AML-193 (cell line): ENCODE measurements at regions not wholly inside any gene's neighbourhood (a gene's known extent, or its start where the extent isn't known, plus 50 kb on each side); places are given as distances from the start of the nearest gene placed in this dataset.

Experiments
- DNase-seq, 2 experiments: peaks; one replicate each; lab custom pipeline; 2025; lab: John Stamatoyannopoulos, UW

- DNase-seq = no peak
These were observed 414.7 kb downstream of the LRATD1 start for GRCh38 chr2:15047184-15047583.

- no peak for DNase-seq
These were observed 415.5 kb downstream of the LRATD1 start for GRCh38 chr2:15048000-15048399.

GRCh38 chr2:15049096-15049993 is 416.8 kb downstream of the LRATD1 start:
- DNase-seq = no peak

- DNase-seq = no peak
These were observed 418.0 kb downstream of the LRATD1 start for GRCh38 chr2:15050483-15050882.

GRCh38 chr2:15053542-15053941 is 421.0 kb downstream of the LRATD1 start:
- DNase-seq = no peak

DNA sequence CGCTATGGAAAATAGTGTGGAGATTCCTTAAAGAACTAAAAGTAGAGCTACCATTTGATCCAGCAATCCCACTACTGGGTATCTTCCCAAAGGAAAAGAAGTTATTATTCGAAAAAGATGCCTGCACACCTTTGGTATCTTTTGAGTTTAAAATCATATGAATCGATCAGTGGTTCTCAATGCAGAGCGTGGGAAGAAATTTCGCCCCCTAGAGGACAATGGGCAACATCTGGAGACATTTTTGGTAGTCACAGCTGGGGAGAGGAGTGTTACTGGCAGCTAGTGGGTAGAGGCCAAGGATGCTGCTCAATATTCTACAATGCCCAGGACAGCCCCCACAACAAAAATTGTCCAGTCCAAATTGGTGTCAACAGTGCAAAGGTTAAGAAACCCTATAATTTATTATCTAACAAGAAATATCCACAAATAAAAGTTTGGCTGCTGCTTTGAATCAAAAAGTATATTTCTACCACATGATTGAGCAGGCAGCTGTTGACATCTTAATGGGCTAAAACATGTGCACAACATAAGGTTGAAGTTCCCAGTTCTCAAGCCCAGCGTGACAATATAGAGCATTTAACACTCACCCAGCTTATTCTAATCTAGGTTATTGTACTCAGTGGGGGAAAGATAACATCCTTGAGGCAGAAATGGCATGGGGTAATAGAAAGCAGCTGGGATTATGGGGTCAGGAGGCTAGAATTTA is 425.7 kb downstream of the LRATD1 start:
- peak; percentile 13 to 33 for DNase-seq

- no peak for DNase-seq
These were observed 426.2 kb downstream of the LRATD1 start for GRCh38 chr2:15058721-15059157.

- DNase-seq = no peak
These were observed 427.5 kb downstream of the LRATD1 start for GRCh38 chr2:15059870-15060512.

DNA sequence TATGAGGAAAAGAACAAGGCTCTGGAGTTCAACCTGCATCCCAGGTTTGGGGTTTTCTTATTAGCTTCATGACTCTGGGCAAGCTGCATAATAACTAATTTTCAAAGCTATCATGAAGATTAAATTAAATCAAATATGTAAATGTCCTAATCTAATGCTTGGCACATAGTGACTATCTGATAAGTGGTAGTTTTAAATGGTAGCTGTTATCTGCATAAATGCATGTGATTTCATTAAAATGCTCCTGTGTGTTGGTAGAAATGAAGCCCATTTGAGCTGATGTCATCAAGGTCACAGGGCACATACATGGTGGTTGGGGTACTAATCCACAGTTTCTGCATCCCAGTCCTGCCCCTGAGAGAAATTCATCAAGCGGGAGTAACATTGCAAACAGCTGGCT is 428.8 kb downstream of the LRATD1 start:
- no peak for DNase-seq

- DNase-seq = no peak
These were observed 433.6 kb downstream of the LRATD1 start for GRCh38 chr2:15066138-15066537.

DNA sequence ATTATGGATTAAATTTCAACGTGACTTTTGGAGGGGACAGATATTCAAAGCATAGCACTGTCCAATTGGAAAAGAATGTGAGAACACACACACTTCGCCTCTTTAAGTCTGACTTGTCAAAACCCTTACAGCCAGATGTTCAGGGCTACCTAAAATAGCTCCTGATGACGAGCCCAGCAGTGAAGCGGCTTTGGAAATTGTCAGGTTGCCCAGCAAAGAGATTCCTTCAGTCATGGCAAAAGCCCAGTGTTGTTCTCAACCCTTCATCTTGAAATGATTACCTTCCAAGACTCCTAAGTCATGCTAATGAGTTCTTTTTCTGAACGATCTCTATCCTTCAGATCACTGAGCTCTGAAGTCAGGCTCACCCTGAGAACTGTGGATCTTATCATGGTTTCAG is 436.6 kb downstream of the LRATD1 start:
- DNase-seq = no peak

- DNase-seq = no peak
These were observed 440.3 kb downstream of the LRATD1 start for GRCh38 chr2:15072836-15073235.

GRCh38 chr2:15073664-15074063 is 441.1 kb downstream of the LRATD1 start:
- DNase-seq = no peak

GRCh38 chr2:15074319-15074718 is 441.8 kb downstream of the LRATD1 start:
- no peak for DNase-seq

DNA sequence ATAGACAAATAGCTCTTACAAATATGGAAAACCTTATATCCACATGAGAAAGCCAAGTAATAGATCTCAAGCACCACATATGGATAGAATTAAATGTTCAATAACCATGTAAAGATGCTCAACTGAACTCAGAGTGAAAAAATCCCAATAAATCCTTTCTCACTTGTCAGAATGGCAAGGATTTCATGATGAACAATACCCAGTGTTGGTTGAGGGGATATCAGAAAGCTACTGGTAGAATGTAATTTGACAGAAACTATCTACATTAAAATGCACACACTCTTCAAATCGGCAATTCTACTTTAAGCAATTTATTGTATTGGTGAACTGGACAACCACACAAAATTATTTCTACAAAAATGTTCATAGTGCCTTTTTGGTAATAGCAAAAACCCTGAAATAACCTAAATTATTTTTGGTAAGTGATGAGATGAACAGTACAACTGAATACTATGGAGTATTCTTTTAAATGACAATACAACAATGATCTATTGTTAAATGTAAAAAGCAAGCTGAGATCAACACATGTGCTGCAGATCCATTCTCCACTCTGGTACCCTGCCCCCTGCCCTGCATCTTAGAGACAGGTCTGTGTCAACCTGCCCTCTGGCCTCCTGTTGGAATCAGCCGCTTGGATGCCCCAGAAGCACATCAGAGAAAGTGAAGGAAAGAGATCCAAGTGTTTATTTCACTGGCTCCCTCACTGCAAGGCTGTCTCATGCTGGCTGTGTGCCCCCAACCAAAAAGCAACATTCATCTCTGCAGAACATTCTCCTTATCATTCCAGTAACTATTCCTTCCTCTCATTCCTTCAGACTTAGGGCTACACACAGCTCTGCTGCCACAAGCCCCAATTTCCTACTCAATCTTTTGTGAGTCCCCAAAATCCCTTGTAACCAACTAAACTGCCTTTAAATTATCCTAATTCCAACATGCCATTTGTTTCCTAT is 442.5 kb downstream of the LRATD1 start:
- no peak for DNase-seq

DNA sequence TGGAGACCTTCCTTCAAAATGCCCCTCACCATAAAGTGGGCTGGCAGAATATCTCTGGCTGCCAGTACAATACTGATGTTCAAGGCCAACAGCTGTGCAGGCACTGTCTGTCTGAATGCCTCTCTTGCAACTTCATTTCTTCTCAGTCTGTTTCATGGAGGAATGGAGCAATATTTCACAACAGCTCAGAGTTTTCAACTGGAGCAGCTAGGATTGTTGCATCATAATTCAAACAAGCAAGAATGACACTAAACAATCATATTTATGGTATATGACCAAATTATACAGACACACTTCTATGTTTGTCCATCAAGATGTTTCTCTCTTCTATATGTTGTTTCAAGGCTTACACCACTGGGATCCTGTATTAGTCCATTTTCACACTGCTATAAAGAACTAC is 444.2 kb downstream of the LRATD1 start:
- DNase-seq = peak; percentile 31 to 43

DNA sequence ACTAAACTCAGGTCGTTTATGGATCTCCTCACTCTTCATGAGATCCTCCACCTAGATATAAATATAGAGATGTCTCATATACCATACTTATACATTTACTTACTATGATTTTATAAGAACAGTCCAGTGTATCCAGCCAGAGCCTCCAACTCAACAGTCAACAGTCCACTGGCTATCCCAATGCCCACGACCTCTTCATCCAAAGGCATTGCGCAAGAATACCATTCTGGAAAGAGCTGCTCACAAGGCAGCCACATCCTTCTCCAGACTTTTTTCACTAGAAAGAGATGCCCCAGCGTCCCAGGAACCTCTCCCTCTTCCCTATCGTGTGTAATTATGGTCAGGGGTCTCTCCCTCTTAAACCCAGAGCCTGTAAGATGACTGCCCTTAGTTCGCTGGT is 448.8 kb downstream of the LRATD1 start:
- no peak for DNase-seq

GRCh38 chr2:15082105-15083058 is 449.9 kb downstream of the LRATD1 start:
- DNase-seq = no peak

GRCh38 chr2:15084826-15085489 is 452.4 kb downstream of the LRATD1 start:
- DNase-seq = no peak

DNA sequence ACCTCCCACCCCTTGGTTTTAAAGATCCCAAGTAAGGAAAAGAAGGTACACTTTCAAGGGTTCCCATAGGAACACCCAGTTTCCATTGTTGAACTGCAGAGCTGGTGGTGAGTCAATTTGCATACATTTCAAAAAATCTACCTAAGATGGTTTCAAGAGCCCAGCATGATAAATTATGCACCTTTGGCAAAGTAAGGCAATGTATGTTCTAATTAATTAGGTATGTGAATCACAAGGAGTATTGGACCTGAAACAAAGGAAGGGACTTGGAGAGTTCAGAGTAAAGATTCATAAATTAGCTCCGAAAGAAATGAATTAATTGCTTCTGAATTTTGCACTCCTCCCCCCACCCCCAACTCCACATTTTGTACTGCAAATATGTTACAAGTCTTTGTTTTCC is 459.7 kb downstream of the LRATD1 start:
- no peak for DNase-seq
